ENCODE measurements at regions not wholly inside any gene's neighbourhood (a gene's known extent, or its start where the extent isn't known, plus 50 kb on each side); places are given as distances from the start of the nearest gene placed in this dataset.

GRCh38 chr13:47218611-47219010 is 321.8 kb upstream of the HTR2A start:
- no peak for TF ChIP-seq CTCF (IDR thresholded peaks at IDR 0.05; ENCODE audit: low read depth, low read length, missing input control)
- TF ChIP-seq HNF4G (IDR thresholded peaks at IDR 0.05), result no peak
- no peak for TF ChIP-seq TAF1 (conservative IDR thresholded peaks at IDR 0.05)
- TF ChIP-seq FOXA1 (IDR thresholded peaks at IDR 0.05), result no peak
- TF ChIP-seq YY1 (IDR thresholded peaks at IDR 0.05), result no peak
- no peak for TF ChIP-seq ATF3 (IDR thresholded peaks at IDR 0.05)
